COR-L47 (cell line): ENCODE measurements at regions not wholly inside any gene's neighbourhood (a gene's known extent, or its start where the extent isn't known, plus 50 kb on each side); places are given as distances from the start of the nearest gene placed in this dataset.
"Not testable (repeated sequence)": the region's sequence is repeated elsewhere in the genome, so short reads cannot be mapped to it uniquely, and the experiment has no call there.

Source experiments
- DNase-seq: peaks from one replicate; lab custom pipeline; 2025; lab: John Stamatoyannopoulos, UW

- DNase-seq = no peak
Observed at GRCh38 chr4:20122198-20122988, 129.3 kb upstream of the SLIT2 start.

GRCh38 chr4:20119141-20119540 is 132.6 kb upstream of the SLIT2 start:
- DNase-seq = no peak

GRCh38 chr4:20109391-20109790 is 142.3 kb upstream of the SLIT2 start:
- no peak for DNase-seq

DNA sequence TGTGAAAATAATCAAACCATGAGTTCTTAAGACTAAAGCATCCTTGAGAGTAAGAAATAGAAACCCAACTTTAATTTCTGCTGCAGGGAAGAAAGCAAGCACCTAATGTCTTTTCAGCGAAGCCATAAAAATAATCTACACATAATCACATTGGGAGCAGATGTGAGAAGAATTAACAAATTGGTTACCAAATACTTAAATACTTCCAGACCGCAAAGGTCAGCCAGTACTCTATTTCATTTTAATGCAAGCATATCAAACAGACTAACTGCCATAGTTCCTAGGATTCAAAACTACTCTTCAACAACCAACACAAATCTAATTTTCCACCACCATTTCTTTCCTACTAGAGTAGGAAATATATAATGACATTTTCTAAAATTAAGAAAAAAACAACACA is 144.8 kb upstream of the SLIT2 start:
- DNase-seq = no peak

- DNase-seq = no peak
Observed at GRCh38 chr4:20101831-20102230, 149.9 kb upstream of the SLIT2 start.

GRCh38 chr4:20096911-20097310 is 154.8 kb upstream of the SLIT2 start:
- DNase-seq = no peak

GRCh38 chr4:20095805-20096541 is 155.7 kb upstream of the SLIT2 start:
- no peak for DNase-seq

DNA sequence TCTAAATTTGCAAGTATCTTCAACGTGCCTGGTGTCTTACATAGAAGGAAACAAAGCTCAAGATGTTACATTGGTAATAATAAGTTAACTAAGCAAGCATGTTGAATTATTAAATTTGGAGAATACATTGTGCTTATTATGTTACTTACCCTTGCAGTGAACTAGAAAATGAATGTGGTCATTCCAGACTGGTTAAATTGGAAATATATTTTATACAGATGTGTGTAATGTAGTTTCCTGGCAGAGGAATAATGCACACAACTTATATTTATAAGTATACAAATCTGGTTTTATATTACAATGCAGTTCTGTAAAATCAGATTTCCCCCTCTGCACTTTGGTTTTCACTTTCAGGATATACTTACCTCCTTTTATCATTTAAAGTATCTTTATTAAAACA is 159.9 kb upstream of the SLIT2 start:
- no peak for DNase-seq

DNA sequence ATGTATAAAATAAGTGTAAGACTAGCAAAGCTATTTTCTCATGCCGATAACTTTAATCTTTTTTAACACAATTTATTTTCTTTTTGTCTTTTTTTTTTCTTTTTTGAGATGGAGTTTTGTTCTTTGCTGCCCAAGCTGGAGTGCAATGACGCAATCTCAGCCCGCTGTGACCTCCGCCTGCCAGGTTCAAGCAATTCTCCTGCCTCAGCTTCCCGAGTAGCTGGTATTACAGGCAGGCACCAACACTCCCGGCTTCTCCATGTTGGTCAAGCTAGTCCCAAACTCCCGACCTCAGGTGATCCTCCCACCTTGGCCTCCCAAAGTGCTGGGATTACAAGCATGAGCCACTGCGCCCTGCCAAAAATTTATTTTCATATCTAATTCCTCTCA is 164.2 kb upstream of the SLIT2 start:
- DNase-seq = no peak

DNA sequence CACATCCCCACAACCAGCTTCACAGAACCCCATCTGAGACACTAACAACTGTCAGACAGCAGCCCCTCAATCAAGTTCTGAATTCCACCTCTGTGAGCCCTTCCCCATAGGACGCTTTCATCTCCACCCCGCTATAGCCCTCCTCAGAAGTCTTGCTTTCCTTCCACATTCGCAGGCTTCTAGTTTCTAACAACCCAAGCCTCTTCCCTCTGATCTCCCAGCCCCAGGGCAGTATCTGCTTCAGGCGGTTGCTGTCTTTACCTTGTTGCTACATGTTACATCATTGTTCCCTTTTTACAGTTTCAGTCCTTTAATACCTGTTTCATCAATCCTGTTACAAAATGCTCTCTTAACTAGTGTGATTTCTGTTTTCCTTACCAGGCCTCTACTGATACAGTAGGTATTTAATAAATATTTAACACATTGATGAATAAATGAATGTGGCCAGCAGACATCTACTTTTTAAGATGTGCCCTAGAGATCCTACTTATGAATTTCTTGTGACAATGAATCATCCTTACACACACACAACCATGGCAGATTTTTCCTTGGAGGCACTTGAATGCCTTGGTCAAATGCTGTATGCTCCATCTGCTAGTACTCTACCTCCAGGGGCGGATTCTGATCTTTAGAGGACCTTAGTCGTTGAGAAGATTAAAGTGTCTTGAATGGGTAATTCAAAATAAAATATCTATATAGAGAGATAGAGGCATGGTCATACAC is 164.7 kb upstream of the SLIT2 start:
- no peak for DNase-seq

DNA sequence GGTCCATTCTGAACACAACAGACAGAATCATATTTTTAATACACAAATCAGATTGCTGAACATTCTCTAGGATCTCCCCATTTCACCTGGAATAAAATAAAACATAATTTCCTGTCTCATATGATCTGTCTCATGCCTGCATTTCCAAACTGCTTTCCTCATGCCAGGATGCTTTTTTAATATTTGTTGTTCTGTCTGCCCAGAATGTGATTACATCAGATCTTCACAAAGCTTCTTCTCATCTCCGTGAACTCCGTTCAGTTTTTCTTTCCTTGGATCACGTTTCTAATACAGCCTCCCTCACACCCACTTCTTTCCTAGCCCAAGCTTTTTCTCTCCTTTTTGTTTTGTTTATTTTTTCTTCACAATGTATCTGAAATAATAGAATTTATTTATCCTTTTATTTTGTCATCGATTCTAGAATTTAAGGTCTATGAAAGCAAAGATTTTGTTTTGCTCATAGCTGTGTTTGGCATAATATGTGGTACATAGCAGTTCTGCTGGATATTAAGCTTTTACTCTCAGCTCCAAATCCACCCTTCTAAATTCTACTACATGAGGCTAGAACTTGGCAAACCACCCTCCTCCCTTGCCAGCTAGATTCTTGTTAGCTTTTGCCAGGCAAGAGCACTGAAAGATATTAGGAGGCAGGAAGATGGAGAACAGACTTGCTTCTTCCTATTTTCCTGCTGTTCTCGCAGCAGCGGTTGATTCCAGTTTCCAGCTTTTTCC is 165.5 kb upstream of the SLIT2 start:
- no peak for DNase-seq

- DNase-seq = no peak
Observed at GRCh38 chr4:20085653-20086052, 166.1 kb upstream of the SLIT2 start.

- DNase-seq = no peak
Observed at GRCh38 chr4:20085156-20085555, 166.5 kb upstream of the SLIT2 start.

DNA sequence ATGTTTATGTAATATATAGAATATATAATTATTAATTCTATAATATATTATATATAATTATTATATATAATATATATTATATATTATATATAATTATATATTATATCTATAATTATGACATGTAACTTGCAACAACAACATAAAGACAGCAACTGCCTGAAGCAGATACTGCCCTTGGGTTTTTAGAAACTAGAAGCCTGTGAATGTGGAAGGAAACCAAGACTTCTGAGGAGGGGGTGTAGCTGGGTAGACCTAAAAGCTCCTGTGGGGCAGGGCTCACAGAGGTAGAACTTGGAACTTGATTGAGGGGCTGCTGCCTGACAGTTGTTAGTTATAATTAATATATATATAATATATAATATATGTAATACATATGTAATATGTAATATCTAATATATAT is 167.2 kb upstream of the SLIT2 start:
- no peak for DNase-seq

GRCh38 chr4:20078644-20079043 is 173.1 kb upstream of the SLIT2 start:
- DNase-seq = no peak

- no peak for DNase-seq
Observed at GRCh38 chr4:20075248-20075871, 176.3 kb upstream of the SLIT2 start.

- no peak for DNase-seq
Observed at GRCh38 chr4:20074450-20074849, 177.3 kb upstream of the SLIT2 start.

DNA sequence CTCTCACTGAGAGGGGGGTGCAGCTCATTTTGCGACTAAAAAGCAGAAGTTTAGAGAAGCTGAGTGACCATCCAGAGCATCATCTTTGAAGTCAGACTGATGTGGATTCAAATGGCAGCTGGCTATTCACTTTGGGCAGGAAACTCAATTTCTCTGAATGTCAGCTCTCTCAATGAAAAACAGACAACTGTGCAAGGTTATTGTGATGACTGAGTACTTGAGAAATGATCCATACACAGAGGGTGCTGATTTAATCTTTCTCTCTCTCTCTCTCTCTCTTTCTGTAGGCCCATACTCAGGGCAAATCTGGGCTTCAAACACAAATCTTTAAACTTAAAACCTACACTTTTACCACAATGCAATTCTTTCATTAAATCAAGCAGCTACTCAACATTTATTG is 185.8 kb upstream of the SLIT2 start:
- no peak for DNase-seq

- DNase-seq = not testable (repeated sequence)
Observed at GRCh38 chr4:20062857-20063256, 188.8 kb upstream of the SLIT2 start.

DNA sequence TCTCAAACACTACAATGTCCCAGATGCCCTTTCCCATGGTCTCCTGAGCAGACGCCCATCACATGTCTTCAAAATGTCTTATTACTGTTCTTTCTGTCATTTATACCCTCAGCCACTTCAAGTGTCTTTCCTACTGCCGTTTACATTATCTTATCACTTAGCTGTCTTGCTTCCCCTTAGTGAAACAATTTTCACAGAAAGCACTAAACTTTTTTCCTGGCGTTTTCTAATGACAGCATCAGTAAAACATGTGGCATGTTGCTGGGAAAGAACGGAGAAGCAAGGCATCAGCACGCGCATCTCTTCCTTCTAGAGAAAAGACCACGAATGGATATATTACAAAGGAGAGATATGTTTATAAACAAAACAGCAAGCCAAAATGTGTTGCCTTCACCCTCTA is 189.7 kb upstream of the SLIT2 start:
- no peak for DNase-seq

- DNase-seq = no peak
Observed at GRCh38 chr4:20050768-20051167, 200.9 kb upstream of the SLIT2 start.

- no peak for DNase-seq
Observed at GRCh38 chr4:20049889-20050288, 201.8 kb upstream of the SLIT2 start.
